ENCODE measurements at regions not wholly inside any gene's neighbourhood (a gene's known extent, or its start where the extent isn't known, plus 50 kb on each side); places are given as distances from the start of the nearest gene placed in this dataset.
"Not testable (repeated sequence)": the region's sequence is repeated elsewhere in the genome, so short reads cannot be mapped to it uniquely, and the experiment has no call there.

DNA sequence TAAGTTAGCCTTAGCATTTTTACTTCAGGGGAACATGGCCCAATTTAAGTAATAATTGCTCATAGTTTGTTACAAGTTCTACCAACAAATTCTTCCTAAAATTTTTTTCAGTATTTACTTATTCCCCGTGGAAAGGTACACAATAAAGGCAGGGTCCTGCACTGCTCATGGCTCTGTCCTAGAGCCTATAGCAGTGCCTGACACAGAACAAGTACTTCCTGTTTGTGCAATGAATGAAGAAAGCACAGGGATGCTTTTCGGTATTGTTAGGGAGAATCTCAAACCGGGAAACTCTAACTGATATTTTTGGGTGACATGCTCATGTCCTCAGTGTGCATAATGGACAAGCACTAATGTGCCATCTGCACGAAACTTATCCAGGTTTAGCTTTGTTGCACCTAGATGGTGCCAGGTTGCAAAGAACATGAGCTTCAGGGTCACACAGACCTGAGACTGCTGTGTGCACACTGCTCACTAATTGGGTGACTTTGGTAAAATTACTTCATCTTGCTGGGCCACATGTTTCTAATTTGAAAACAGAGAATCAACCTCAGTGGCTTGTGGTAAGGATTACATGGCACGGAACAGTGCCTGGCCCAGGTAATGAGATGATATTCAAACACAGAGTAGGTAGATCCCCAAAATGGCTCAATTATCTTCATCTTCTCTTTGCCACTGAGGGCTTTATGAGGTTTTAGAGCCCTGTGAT, 175.8 kb upstream of the NPY2R start:
- DNase-seq (ENCODE audit: low spot score): no peak

DNA sequence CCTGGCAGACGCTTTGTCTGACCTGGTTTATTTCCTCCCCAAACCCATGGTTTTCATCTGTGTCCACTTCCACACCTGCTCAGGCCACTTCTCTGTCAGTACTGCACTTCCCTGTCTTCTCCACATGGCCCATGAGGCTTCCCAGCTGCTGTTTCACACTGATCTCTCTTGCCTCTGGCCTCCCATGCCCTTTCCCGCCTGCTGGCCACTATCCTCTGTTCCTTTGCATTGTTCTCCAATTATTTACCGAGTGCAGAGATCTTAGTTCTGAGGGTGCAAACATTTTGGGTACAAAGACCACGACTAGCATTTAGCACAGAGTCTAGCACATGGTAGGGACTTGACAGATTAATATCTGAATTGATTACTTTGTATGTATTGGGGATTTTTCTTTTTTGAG, 174.8 kb upstream of the NPY2R start:
- no peak for DNase-seq (ENCODE audit: low spot score)

DNA sequence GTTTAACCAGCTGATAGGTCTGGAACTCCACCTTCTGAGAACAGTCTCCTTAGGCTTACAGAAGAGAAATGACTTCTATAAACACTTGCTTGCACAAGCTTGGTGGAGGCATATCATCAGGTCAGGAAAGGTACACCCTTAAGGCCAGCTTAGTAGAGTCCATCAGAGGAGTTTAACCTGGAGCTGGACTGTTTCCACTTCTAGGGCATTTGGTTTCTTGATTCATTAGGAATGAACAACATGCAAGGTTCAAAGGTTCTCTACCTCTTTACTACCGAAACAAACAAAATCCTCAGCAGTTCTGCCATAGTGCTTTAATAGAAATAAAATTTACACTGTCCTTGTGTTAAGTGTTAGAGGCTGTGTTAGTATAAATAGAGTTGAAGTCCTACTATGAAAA, 171.4 kb upstream of the NPY2R start:
- DNase-seq (ENCODE audit: low spot score): no peak

DNA sequence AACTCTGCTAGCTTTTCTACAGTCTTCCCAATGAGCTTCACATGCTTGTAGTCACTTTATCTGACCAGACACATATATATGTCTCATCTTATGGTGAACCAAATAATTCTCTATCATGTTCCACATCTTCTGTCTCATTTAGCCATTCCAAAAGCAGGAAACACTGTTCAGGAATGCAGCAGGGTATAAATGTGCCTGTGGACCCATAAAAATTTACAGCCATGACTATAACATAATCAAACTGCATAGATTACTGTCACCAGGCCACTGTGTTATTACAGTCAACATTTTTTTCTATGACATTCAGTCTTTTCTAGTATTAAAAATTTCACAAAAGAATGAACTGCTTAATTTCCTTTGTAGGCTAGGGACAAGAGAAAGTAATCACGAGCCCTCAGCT, 170.0 kb upstream of the NPY2R start:
- DNase-seq (ENCODE audit: low spot score): no peak

DNA sequence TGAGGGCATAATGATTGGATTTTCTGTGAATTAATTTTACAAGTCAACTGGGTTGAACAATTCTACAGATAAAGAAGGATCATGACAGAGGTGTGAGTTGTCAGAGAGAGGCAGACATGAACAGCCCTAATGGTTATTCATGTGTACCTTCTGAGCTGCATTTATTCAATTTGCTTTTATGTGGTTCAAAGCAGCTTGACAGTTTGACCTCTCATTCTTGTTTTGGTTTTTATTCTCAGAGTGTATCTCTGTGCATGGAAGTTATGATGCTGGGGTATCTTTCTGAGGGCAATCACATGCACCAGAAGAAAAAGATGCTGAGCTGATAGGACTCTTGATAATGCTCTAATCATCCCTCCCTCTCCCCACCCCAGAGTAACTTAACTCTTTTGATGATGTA, 169.3 kb upstream of the NPY2R start:
- DNase-seq (ENCODE audit: low spot score): no peak

DNA sequence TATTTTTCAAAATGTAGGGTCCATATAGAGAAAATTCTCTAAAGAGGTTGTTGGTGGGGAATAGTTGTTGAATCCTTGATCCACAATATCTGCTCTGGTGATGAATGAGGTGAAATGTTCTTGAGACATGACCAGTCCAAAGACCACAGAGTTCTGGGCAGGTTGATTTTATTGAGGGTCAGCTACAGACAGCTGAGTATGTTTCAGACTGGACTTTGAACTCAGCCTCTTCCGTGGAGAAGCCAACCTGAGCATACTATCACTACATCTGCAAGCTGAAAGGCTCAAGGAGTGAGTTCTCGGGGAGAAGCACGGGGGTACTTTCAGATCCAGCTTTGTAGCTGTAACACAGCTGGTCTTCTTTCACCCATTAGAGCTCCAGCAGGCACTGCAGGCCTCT, 168.4 kb upstream of the NPY2R start:
- no peak for DNase-seq (ENCODE audit: low spot score)

DNA sequence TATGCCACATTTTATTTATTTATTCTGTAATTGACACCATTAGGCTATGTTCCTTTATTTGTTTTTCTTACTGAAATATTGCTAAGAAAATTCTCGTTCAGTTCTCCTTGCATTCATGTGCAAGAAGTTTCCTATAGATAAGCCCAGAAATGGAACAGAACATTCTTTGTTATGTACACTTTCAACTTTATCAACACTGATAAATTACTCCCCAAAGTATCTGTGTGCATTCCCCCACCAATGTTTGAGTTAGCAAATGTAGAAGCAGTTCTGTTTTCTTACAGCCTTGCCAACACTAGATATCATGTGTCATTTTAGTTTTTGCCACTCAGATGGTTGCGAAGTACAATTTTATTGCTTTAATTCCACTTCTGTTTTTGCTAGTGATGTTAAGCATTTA, 166.4 kb upstream of the NPY2R start:
- no peak for DNase-seq (ENCODE audit: low spot score)

DNA sequence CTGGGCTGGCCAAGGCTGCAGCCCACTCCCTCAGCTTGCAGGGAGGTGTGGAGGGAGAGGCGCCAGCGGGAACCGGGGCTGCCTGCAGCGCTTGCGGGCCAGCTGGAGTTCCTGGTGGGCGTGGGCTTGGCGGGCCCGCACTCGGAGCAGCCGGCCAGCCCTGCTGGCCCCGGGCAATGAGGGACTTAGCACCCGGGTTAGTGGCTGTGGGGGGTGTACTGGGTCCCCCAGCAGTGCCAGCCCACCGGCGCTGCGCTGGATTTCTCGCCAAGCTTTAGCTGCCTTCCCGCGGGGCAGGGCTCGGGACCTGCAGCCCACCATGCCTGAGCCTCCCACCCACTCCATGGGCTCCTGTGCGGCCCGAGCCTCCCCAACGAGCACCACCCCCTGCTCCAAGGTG, 164.2 kb upstream of the NPY2R start:
- DNase-seq (ENCODE audit: low spot score): not testable (repeated sequence)

DNA sequence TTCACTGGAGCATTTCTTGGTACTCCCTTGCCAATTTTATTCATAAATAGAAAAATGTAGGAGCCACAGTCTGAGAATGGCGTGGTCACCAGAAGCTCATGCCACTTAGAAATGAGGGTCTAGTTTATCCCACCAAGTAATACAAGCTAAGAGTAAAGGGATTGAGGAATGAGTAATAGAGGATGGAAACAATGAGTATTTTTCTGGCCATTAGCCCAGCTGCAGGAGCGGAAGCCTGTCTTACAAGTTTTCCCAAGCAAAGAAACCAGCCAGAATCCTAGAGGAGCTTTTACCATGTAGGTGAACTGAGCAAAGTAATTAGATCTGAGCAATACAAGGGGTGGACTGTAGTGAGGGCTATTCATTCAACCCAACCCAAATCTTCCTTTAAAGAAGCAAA, 160.7 kb upstream of the NPY2R start:
- DNase-seq (ENCODE audit: low spot score): no peak

DNA sequence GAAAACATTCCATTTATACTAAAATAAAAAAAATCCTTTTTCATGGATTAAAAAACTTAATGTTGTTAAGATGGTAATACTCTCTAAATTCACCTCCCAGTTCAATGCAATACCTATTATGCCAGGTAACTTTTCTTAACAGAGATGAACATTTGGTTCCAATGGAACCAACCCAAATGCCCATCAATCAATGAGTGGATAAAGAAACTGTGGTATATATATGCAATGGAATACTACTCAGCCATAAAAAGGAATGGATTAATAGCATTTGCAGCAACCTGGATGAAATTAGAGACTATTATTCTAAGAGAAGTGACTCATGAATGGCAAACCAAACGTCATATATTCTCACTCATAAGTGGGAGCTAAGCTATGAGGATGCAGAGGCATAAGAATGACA, 154.4 kb upstream of the NPY2R start:
- not testable (repeated sequence) for DNase-seq (ENCODE audit: low spot score)

DNA sequence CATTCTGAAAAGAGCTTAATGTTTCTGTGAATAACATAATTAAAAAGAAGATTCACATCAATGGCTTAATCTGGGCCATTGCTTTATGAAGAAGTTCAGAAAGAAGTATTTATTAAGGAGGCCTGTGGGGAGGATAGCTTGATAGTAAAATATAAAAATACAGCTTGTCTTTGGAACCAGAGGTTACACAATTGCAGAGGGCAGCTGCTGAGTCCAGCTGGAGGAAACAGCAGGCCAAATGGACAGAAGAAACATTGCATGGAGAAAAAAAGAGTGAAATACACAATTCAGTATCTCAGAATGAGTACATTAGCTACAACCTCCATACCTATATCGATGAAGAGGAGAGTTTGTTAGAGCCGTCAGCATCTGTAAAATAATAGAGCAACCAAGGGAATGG, 148.0 kb upstream of the NPY2R start:
- no peak for DNase-seq (ENCODE audit: low spot score)

DNA sequence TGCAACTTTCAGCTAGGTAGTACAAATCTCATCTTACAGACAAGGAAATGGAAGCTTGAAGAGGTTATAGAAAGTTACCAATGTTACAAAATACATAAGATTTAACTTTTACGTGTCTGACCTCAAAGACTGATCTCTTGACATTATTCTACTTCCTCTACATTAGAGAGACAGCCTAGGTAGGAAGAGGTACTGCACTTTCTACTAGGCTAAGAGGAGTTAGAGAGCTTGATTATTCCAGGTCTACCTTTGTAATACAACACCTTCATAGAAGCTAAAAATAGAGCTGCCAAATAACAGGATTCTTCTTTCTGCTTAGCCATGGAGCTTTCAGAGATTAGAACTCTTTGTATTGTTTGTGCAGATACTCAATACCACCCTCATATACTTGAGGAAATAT, 147.6 kb upstream of the NPY2R start:
- DNase-seq (ENCODE audit: low spot score): no peak

DNA sequence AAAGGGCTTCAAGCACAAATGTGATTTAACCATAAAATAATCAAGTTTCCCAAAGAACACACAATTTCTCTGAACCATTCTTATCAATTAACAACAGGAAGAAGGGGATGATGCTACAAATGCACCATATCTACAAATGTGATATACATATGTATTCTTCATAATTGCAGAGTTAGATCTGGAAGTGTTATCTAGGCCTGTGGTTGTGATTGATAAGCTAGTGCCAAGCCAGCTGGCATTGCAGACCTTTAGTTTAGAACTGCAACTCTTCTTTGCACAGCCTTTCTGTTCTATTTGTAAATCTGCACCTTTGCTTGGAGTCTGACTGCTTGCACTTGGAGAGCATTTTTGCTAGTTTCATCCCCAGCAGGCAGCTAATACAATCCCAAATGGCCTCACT, 145.5 kb upstream of the NPY2R start:
- DNase-seq (ENCODE audit: low spot score): no peak

DNA sequence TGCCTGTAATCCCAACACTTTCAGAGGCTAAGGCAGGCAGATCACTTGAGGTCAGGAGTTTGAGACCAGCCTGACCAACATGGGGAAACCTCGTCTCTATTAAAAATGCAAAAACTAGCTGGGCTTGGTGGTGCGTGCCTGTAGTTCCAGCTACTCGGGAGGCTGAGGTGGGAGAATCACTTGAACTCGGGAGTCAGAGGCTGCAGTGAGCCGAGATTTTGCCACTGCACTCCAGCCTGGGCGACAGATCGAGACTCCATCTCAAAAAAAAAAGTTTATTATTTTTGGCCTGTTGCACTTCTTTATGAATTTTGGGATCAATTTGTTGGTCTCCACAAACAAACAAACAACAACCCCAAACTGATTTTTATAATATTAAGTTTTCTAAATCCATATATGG, 143.5 kb upstream of the NPY2R start:
- not testable (repeated sequence) for DNase-seq (ENCODE audit: low spot score)

DNA sequence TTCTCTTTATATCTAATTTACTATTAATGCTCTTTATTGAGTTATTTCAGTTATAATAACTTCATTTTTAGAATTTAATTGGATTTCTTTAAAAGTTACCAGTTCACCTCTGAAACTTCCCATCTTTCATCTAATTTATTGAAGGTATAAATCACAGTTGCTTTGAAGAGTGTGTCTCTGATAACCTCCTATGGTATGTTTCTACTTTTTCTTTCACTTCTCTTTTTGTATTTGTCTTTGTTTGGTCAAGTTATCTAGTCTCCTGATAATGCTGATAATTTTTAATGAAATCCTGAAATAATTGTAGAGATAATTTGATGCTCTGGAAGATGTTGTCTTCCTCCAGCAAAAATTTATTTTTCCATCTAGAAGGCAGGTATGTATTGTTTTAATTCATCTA, 141.6 kb upstream of the NPY2R start:
- no peak for DNase-seq (ENCODE audit: low spot score)

DNA sequence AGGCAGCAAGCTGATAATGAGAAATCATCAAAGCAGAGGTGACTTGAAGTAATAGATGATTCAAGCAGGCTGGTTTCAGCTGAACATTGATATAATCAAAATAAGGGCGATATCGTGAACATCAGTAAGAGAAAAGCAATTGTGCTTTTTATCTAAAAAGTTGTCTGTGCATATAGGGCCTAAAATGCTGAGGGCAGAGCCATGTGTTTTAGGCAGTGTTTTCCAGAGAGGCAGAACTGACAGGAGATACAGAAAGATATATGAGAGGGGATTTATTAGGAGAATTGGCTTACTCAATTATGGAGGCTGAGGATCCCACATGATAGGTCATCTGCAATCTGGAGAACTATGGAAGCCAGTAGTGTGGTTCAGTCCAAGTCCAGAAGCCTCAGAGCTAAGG, 136.5 kb upstream of the NPY2R start:
- no peak for DNase-seq (ENCODE audit: low spot score)

DNA sequence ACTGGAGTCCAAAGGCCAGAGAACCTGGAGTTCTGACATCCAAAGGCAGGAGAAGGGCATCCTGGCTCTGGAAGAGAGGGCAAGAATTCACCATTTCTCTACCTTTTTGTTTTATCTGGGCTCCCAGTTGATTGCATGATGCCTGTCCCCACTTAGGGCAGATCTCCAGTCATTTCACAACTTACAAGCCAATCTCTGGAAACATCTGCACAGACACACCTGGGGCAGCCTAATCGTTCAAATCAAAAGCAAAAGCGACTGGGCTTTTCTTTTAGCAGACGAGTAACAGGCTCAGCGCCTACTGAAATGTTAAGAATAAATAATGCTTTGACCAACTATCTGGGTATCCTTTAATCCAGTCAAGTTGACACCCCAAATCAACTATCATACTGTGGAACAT, 136.0 kb upstream of the NPY2R start:
- DNase-seq (ENCODE audit: low spot score): no peak

DNA sequence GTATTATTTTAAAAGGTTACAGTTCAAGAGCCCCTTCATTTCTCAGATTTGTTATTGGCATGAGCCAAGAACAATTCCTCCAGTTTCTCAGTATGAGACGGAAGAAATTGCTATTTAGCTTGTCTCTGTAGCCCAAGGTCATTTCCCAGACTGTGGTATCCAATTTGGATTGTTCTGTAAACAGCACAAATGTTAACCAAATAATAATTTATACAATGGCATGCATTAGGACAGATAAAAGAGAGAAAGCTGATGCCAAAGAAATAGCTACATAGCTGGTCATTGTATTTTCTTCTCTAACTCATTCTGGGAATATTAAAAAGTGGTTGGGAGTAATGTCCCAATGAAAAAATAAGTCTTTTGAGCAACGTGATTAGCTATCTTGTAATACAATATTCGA, 134.6 kb upstream of the NPY2R start:
- DNase-seq (ENCODE audit: low spot score): no peak

DNA sequence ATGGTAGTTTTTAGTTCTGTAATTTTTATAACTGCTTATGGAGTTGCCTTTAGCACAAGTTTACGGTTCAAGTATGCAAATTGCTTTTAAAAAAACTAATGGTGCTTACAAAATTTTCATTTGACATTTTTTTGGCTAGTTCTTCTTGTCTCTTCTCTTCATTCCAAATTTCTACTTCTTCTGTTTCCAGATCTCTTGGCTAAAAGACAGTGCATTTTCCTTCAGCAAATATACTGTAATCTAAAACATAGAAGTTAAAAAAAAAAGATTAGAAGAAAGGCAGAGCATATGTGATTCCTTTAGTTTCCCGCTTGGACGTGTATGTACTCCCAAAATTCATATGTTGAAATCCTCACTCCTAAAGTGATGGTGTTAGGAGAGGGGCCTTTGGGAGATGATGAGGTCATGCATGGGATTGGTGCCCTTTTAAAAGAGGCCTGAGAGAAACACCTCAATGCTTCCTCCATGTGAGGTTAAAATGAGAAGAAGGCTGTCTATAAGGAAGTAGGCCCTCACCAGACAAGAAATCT, 132.1 kb upstream of the NPY2R start:
- DNase-seq (ENCODE audit: low spot score): no peak

DNA sequence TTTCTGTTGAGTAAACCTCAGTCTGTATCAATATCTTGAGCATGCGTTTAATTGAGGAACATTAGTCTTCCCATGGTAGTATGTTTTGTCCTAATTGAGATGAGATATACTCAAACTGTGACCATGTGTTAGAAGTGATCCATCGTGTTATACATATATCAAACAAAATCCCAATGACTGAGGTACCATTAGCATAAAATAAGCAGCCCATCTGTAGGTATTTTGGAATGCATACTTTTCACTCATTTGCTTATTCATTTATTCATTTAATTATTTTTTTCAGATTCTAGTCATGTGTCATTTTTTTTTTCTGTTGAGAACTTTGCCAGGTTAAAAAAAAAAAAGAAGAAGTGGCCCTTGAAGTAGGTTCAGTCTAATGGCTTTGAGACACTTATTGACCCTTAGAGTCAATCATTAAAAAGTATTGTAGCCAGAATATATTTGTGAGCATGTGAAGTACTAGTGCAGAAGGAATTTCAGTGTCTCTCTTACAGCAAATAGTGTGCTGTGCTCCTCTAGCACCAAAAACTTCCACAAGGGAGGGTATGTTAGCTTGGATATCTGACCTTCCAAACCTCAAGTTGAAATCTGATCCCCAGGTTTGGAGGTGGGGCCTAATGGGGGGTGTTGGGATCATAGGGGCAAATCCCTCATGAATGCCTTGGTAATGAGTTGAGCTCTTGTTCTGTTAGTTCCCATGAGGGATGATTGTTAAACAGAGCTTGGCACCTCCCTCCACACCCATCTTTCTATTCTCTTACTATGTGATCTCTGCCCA, 130.8 kb upstream of the NPY2R start:
- DNase-seq (ENCODE audit: low spot score): no peak

DNA sequence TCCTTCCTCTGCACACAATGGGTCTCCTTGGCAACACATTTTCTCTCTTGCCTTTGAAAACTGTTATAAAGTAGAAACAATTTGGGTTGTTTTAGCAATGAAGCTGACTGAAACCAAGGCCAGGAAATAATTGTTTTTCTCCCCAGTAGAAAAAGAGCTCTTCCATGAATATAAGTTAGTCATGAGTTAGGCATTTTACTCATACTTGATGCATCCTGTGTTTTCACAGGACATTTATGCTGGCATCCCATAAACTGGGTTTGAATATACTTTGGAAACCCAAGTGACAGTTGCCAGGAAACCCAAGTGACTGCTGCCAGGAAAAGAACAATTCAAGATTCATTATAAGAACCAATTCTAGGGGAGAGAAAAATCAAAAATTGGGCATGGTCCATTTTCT, 128.6 kb upstream of the NPY2R start:
- no peak for DNase-seq (ENCODE audit: low spot score)

DNA sequence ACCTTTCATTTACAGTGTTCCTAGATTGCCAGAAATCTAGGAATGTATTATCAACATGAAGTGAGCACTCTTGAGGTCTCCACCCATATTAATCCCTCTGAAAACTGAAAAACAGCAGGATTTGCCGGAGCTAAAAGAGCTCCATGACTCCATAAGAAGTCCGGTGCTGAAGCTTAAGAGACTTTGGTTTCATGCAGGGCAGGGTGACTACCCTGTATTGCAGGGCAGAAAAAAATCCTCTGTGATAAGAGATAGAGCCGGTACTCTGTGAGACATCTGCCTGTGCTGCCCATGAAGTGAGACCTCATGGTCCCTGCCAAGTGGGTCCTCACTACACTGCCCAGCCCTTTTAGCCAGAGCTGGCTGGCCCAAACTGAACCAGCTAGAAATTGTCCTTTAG, 127.2 kb upstream of the NPY2R start:
- DNase-seq (ENCODE audit: low spot score): no peak

DNA sequence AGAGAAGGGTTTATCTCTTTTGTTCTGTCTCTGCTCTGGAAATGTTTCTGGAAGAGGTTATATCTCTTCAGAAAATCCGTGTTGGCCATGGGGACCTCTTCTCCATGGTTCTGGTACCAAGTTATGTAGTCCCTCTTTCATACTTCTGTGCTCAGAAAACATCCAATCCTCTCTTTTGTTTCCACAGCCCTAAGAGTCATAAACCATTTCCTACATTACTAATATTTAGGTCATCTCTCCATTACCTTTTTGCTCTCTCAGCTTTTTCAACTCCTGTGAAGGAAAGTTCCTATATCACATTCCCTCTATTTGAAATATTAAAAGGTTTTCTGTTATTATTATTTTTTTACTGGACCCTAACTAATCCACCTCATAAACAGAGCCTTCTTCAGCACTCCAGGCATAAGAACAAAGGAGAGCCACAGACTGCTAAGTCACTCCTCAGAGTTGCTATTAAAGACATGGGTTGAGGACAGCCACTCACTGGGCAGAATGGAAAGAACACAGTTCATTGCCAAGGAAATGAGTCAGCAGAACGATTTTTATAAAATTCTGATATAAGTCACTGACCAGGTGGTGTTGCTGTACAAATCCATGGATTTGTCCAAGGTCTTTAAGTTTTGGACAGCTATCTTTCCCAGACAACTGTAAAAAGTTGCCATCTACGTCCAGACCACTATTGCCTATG, 122.4 kb upstream of the NPY2R start:
- no peak for DNase-seq (ENCODE audit: low spot score)

Measured in CD4-positive, alpha-beta T cell treated with Interleukin-15 for 4 hours (primary cell).